Peyer's patch (tissue), 4 donors: ENCODE measurements at regions not wholly inside any gene's neighbourhood (a gene's known extent, or its start where the extent isn't known, plus 50 kb on each side); places are given as distances from the start of the nearest gene placed in this dataset.
A peak's percentile ranks its signal among the peaks of the same experiment; 100 is the strongest.

Source experiments
- DNase-seq, 3 donors: peaks; one replicate each; pipeline ENCODE4 v3.0.0-alpha.2; 2017 to 2019
- H3K27ac ChIP-seq, 4 donors: fragments of 200-600 bp; sonication (generic); one replicate each; pipeline ENCODE4 v1.5.1; 2016 to 2019
- H3K27me3 ChIP-seq, 2 donors: fragments of 200-600 bp; sonication (generic); one replicate each; pipeline ENCODE4 v1.5.1; 2019
- H3K36me3 ChIP-seq, 3 donors: fragments of 200-600 bp; sonication (generic); one replicate each; pipeline ENCODE4 v1.5.1; 2016 to 2019
- H3K4me1 ChIP-seq, 4 donors: fragments of 200-600 bp; sonication (generic); one replicate each; pipeline ENCODE4 v1.5.1; 2016 to 2019
- H3K4me3 ChIP-seq, 4 donors: fragments of 200-600 bp; sonication (generic); 1 replicate in 3 of 4; 2 replicates in 1 of 4; pipeline ENCODE4 v1.5.1; 2016 to 2019; ENCODE audit warnings: mild to moderate bottlenecking in 1 of 4
- H3K9me3 ChIP-seq, 4 donors: fragments of 200-600 bp; sonication (generic); one replicate each; pipeline ENCODE4 v1.5.1; 2016 to 2019; ENCODE audit warnings: mild to moderate bottlenecking in 1 of 4
- CTCF ChIP-seq, 6 experiments: fragments of 450-650 bp in 4 of 6; fragments of 200-600 bp in 2 of 6; sonication (generic) in 1 of 6; IDR thresholded peaks; one replicate each; pipeline ENCODE4 v1.5.1; 2017 to 2019; ENCODE audit warnings: antibody characterized with exemption in 6 of 6, mild to moderate bottlenecking in 3 of 6, moderate library complexity in 1 of 6
- POLR2A ChIP-seq, 2 donors: fragments of 450-650 bp; IDR thresholded peaks; one replicate each; pipeline ENCODE4 v1.5.1; 2017; ENCODE audit warnings: antibody characterized with exemption in 2 of 2, mild to moderate bottlenecking in 2 of 2, moderate library complexity in 2 of 2

- H3K27ac ChIP-seq = no peak overlapping the region
- TF ChIP-seq POLR2A (IDR thresholded peaks at IDR 0.05) = no peak
- TF ChIP-seq CTCF (IDR thresholded peaks at IDR 0.05) = no peak
- DNase-seq = no peak
- no peaks in the 10 kb centered on the region for H3K4me1 ChIP-seq
- no peaks in the 10 kb centered on the region for H3K27me3 ChIP-seq
- no peak overlapping the region for H3K4me3 ChIP-seq
- no peaks in the 10 kb centered on the region for H3K9me3 ChIP-seq
- no peaks in the 10 kb centered on the region for H3K36me3 ChIP-seq
Measured at GRCh38 chr5:164498438-164498837, 993.0 kb downstream of the MAT2B start.

GRCh38 chr5:164500856-164501255, 995.4 kb downstream of the MAT2B start:
- DNase-seq = no peak
- Histone ChIP-seq H3K9me3 (no peaks in the 10 kb centered on the region), H3K4me3 (no peak overlapping the region), H3K4me1 (no peaks in the 10 kb centered on the region), H3K27me3 (no peaks in the 10 kb centered on the region), H3K27ac (no peak overlapping the region), H3K36me3 (no peaks in the 10 kb centered on the region)
- TF ChIP-seq POLR2A (IDR thresholded peaks at IDR 0.05) (no peak), CTCF (IDR thresholded peaks at IDR 0.05) (no peak)

- Histone ChIP-seq H3K9me3 (no peaks in the 10 kb centered on the region), H3K27ac (no peak overlapping the region), H3K4me1 (no peaks in the 10 kb centered on the region), H3K36me3 (no peaks in the 10 kb centered on the region), H3K4me3 (no peak overlapping the region), H3K27me3 (no peaks in the 10 kb centered on the region)
- DNase-seq = no peak
- TF ChIP-seq POLR2A (IDR thresholded peaks at IDR 0.05) (no peak), CTCF (IDR thresholded peaks at IDR 0.05) (no peak)
Measured at GRCh38 chr5:164501344-164501743, 995.9 kb downstream of the MAT2B start.

GRCh38 chr5:164504141-164504772, 998.8 kb downstream of the MAT2B start:
- H3K27me3 ChIP-seq = no peaks in the 10 kb centered on the region
- H3K36me3 ChIP-seq = no peaks in the 10 kb centered on the region
- no peak overlapping the region for H3K27ac ChIP-seq
- H3K4me3 ChIP-seq = no peak overlapping the region
- TF ChIP-seq CTCF (IDR thresholded peaks at IDR 0.05) (peak; percentile 38 to 89 (median 80)), POLR2A (IDR thresholded peaks at IDR 0.05) (no peak)
- no peaks in the 10 kb centered on the region for H3K9me3 ChIP-seq
- peak in 2 of 3 donors; percentile 34 to 61 for DNase-seq
- no peaks in the 10 kb centered on the region for H3K4me1 ChIP-seq

GRCh38 chr5:164505791-164506190, 1000.4 kb downstream of the MAT2B start:
- no peak for DNase-seq
- H3K27ac ChIP-seq = no peak overlapping the region
- no peaks in the 10 kb centered on the region for H3K27me3 ChIP-seq
- no peaks in the 10 kb centered on the region for H3K4me1 ChIP-seq
- H3K36me3 ChIP-seq = no peaks in the 10 kb centered on the region
- H3K9me3 ChIP-seq = no peaks in the 10 kb centered on the region
- no peak overlapping the region for H3K4me3 ChIP-seq
- TF ChIP-seq CTCF (IDR thresholded peaks at IDR 0.05) = no peak
- TF ChIP-seq POLR2A (IDR thresholded peaks at IDR 0.05) = no peak
